HFF-Myc (cell line): ENCODE measurements at regions not wholly inside any gene's neighbourhood (a gene's known extent, or its start where the extent isn't known, plus 50 kb on each side); places are given as distances from the start of the nearest gene placed in this dataset.

Experiments
- DNase-seq: peaks from one replicate; pipeline ENCODE4 v3.0.0-alpha.2; 2011; ENCODE audit warnings: low read depth; ENCODE audit errors: extremely low read depth
- H3K4me3 ChIP-seq: replicated peaks from 2 replicates; pipeline ENCODE4 v1.5.1; 2011; ENCODE audit warnings: low read depth, mild to moderate bottlenecking, control low read depth, low read length
- CTCF ChIP-seq: IDR thresholded peaks from 2 replicates; pipeline ENCODE4 v1.5.1; 2012; ENCODE audit warnings: mild to moderate bottlenecking, low read depth, low read length, control low read depth; ENCODE audit errors: missing control alignments

- no peak for TF ChIP-seq CTCF
- no peak overlapping the region for H3K4me3 ChIP-seq
- DNase-seq, result no peak
These were observed 255.9 kb upstream of the ST8SIA4 start for GRCh38 chr5:101159006-101159405.

DNA sequence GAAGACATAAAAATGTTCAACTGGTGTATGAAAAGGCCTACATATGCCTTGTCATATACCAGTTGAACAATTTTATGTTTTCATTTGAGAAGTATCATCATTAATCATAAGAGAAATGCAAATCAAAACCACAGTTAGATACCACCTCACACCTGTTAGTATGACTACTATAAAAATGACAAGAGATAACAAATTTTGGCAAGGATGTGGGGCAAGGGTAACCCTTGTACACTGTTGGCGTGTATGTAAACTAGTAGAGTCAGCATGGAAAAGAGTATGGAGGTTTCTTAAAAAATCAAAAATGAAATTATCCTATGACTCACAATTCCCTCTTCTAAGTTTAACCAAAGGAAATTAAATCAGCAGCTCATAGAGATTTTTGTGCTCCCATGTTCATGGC lies 250.4 kb upstream of the ST8SIA4 start:
- no peak for TF ChIP-seq CTCF
- no peak for DNase-seq

GRCh38 chr5:101143526-101143925 lies 240.4 kb upstream of the ST8SIA4 start:
- DNase-seq, result no peak
- TF ChIP-seq CTCF, result no peak
- no peak overlapping the region for H3K4me3 ChIP-seq

More for the DNA sequence above, 250.4 kb upstream of the ST8SIA4 start:
- H3K4me3 ChIP-seq, result no peak overlapping the region

- TF ChIP-seq CTCF, result no peak
- H3K4me3 ChIP-seq, result no peak overlapping the region
These were observed 239.0 kb upstream of the ST8SIA4 start for GRCh38 chr5:101142102-101142501.

DNA sequence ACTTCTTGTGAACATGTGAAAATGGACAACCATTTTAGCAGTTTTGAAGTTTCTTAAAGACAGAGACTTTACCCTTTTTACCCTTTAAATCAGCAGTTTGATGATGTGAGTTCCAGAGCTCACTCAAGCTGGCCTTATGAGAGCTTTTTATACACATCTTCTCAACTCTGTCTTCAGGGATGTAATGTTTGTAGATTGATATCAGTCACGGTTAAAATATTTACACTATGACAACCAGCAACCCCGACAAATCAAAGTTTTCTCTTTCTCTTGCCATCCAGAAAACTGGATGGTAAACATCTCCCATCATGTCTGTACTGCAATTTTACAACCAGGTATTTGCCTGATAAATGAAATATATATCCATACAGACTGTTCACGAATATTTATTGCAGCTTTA lies 233.4 kb upstream of the ST8SIA4 start:
- H3K4me3 ChIP-seq, result no peak overlapping the region
- DNase-seq, result no peak
- TF ChIP-seq CTCF, result no peak

More at GRCh38 chr5:101142102-101142501, 239.0 kb upstream of the ST8SIA4 start:
- DNase-seq, result no peak

- TF ChIP-seq CTCF, result no peak
- DNase-seq, result no peak
- no peak overlapping the region for H3K4me3 ChIP-seq
These were observed 220.3 kb upstream of the ST8SIA4 start for GRCh38 chr5:101123363-101123762.

- no peak overlapping the region for H3K4me3 ChIP-seq
- DNase-seq, result no peak
- no peak for TF ChIP-seq CTCF
These were observed 209.6 kb upstream of the ST8SIA4 start for GRCh38 chr5:101112645-101113044.
